Right lobe of liver (tissue), 4 donors: ENCODE measurements at regions not wholly inside any gene's neighbourhood (a gene's known extent, or its start where the extent isn't known, plus 50 kb on each side); places are given as distances from the start of the nearest gene placed in this dataset.

Experiments used
- CTCF ChIP-seq, 4 donors: fragments of 200-600 bp in 3 of 4; fragments of 450-650 bp in 1 of 4; IDR thresholded peaks; one replicate each; pipeline versions ENCODE4 v1.5.1 to v1.8.0; 2016 to 2022; ENCODE audit warnings: antibody characterized with exemption in 4 of 4, mild to moderate bottlenecking in 2 of 4
- POLR2A ChIP-seq: fragments of 450-650 bp; IDR thresholded peaks from one replicate; pipeline ENCODE4 v1.6.1; 2017; ENCODE audit warnings: antibody characterized with exemption, mild to moderate bottlenecking
- donor health status: DM: no; HTN: no; CAD: no.
- donor health status: DM: no; HTN: no; CAD: no.
- donor health status: DM: no; HTN: yes; CAD: no.

GRCh38 chr20:22437354-22437753, 147.0 kb downstream of the FOXA2 start:
- TF ChIP-seq CTCF (IDR thresholded peaks at IDR 0.05) (no peak), POLR2A (no peak)
